Vagina (tissue), 2 donors: ENCODE measurements at regions not wholly inside any gene's neighbourhood (a gene's known extent, or its start where the extent isn't known, plus 50 kb on each side); places are given as distances from the start of the nearest gene placed in this dataset.
"Not testable (repeated sequence)": the region's sequence is repeated elsewhere in the genome, so short reads cannot be mapped to it uniquely, and the experiment has no call there.

Source experiments
- CTCF ChIP-seq, 3 experiments: fragments of 450-650 bp in 2 of 3; fragments of 200-600 bp in 1 of 3; sonication (generic) in 1 of 3; IDR thresholded peaks; one replicate each; pipeline ENCODE4 v1.5.1; 2017 to 2019; ENCODE audit warnings: antibody characterized with exemption in 3 of 3, mild to moderate bottlenecking in 2 of 3, moderate library complexity in 2 of 3
- POLR2AphosphoS5 ChIP-seq, 2 donors: sonication (generic); formaldehyde crosslinking; IDR thresholded peaks; one replicate each; pipeline ENCODE4 v1.9.0; 2017; ENCODE audit warnings: antibody characterized with exemption in 2 of 2, mild to moderate bottlenecking in 2 of 2, low read depth in 1 of 2; ENCODE audit not compliant: insufficient read depth in 1 of 2

- TF ChIP-seq CTCF (IDR thresholded peaks at IDR 0.05); POLR2AphosphoS5 (IDR thresholded peaks at IDR 0.05; ENCODE audit: insufficient read depth in 1 of 2, low read depth in 1 of 2): not testable (repeated sequence)
These were observed 93.9 kb downstream of the MED10 start for GRCh38 chr5:6284491-6284890.
